DND-41 (cell line): ENCODE measurements at regions not wholly inside any gene's neighbourhood (a gene's known extent, or its start where the extent isn't known, plus 50 kb on each side); places are given as distances from the start of the nearest gene placed in this dataset.
"Not testable (repeated sequence)": the region's sequence is repeated elsewhere in the genome, so short reads cannot be mapped to it uniquely, and the experiment has no call there.

Source experiments
- EZH2 ChIP-seq: IDR thresholded peaks from 3 replicates; pipeline ENCODE4 v1.6.1; 2012; ENCODE audit warnings: borderline replicate concordance, low read depth, mild to moderate bottlenecking, moderate library complexity, low read length, inconsistent platforms; ENCODE audit not compliant: severe bottlenecking
- TF ChIP-seq, protein P1 (sequence below): IDR thresholded peaks from 2 replicates; pipeline ENCODE4 v1.5.1; 2012; ENCODE audit warnings: borderline replicate concordance, low read length, moderate library complexity, mild to moderate bottlenecking; ENCODE audit not compliant: poor library complexity, severe bottlenecking; ENCODE audit errors: extremely low read depth

GRCh38 chr1:47538530-47538929 is 100.7 kb downstream of the FOXD2 start:
- not testable (repeated sequence) for TF ChIP-seq EZH2
- TF ChIP-seq, protein P1, sequence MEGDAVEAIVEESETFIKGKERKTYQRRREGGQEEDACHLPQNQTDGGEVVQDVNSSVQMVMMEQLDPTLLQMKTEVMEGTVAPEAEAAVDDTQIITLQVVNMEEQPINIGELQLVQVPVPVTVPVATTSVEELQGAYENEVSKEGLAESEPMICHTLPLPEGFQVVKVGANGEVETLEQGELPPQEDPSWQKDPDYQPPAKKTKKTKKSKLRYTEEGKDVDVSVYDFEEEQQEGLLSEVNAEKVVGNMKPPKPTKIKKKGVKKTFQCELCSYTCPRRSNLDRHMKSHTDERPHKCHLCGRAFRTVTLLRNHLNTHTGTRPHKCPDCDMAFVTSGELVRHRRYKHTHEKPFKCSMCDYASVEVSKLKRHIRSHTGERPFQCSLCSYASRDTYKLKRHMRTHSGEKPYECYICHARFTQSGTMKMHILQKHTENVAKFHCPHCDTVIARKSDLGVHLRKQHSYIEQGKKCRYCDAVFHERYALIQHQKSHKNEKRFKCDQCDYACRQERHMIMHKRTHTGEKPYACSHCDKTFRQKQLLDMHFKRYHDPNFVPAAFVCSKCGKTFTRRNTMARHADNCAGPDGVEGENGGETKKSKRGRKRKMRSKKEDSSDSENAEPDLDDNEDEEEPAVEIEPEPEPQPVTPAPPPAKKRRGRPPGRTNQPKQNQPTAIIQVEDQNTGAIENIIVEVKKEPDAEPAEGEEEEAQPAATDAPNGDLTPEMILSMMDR = not testable (repeated sequence)
